ENCODE measurements at regions not wholly inside any gene's neighbourhood (a gene's known extent, or its start where the extent isn't known, plus 50 kb on each side); places are given as distances from the start of the nearest gene placed in this dataset.
"Not testable (repeated sequence)": the region's sequence is repeated elsewhere in the genome, so short reads cannot be mapped to it uniquely, and the experiment has no call there.

GRCh38 chr21:17676930-17677329 lies 64.2 kb upstream of the BTG3 start:
- DNase-seq, result not testable (repeated sequence)

- no peak for DNase-seq
Observed at GRCh38 chr21:17674106-17674505, 61.4 kb upstream of the BTG3 start.

- DNase-seq, result no peak
Observed at GRCh38 chr21:17673261-17674020, 60.7 kb upstream of the BTG3 start.

- no peak for DNase-seq
Observed at GRCh38 chr21:17671733-17672132, 59.0 kb upstream of the BTG3 start.

GRCh38 chr21:17668479-17669140 lies 55.9 kb upstream of the BTG3 start:
- no peak for DNase-seq

GRCh38 chr21:17667256-17667655 lies 54.6 kb upstream of the BTG3 start:
- DNase-seq, result no peak

Measured in SIG-M5 (cell line).